Left renal cortex interstitium (tissue), 4 donors: ENCODE measurements at regions not wholly inside any gene's neighbourhood (a gene's known extent, or its start where the extent isn't known, plus 50 kb on each side); places are given as distances from the start of the nearest gene placed in this dataset.

Experiments used
- DNase-seq, 4 donors: peaks; one replicate each; pipeline ENCODE4 v3.0.0-alpha.2; 2013; ENCODE audit warnings: low read depth in 4 of 4, low spot score in 2 of 4, missing footprints in 1 of 4

DNA sequence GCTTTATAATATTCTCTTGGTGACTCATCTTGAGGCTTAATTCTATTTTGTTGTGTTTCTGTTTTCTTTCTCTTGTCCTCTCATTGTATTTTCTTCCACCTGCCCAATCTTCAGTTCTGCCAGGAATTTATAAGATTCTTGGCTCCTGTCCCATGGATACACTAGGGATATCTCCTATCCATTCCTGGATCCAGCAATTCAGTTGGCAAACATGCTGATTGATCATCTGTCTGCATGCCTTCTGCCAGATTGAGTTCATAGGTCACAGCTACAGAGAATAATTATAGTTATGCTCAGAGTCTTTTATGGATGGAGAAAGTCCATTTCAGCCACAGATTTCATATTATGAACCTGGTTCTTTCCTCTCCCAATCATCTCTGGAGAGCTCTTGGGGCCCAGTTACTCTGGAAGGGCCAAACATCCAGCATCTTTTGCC, 140.4 kb upstream of the MAGI2 start:
- no peak for DNase-seq

DNA sequence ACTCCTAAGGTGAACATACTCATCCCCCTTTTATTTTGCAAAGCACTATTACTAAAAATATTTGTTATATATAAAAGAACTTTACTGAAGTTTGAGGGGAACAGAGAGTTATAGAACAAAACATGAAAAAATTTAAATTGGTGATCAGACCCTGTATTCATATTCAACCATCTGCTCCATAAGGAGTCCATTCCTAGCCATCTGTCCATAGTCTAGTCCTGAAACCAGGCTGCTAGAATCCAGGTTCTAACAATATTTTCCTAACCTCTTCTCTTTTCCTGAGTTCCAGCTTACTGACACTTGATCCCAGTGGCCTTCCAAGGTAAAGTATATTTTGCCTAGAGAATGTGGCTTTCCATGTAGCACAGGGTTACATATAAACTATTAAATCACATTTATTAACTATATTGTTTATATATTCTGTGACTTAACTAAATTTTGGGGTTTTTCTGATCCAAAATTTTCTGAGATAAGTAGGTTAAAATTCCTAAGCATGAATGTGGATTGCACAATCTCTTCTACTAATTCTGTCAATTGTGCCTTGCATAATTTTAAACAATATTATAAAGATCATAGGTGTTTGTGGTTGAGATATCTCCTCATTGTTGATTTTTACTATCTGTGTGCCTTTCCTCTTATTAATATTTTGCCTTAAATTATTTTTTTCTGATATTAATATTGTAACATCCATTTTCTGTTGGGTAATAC, 137.6 kb upstream of the MAGI2 start:
- DNase-seq, result no peak

DNA sequence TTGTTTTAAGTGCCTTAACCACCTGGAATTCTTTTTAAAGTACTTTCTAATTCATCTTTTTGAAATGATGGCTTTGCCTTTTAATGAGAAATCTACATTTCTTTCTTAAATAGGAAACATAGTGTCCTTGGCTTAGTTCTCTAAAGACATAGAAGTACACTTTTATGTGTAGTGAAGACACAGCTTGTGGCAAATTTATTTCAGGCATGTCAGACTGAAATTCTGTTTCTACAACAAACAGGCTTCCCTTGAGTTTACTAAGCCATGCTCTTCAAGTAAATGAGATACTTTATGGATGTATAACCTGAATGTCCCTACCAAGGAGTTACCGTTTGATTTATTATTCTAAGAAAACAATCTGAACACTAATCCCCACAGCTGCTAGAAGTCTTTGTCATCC, 136.9 kb upstream of the MAGI2 start:
- no peak for DNase-seq

- DNase-seq, result no peak
Observed at GRCh38 chr7:79570903-79571302, 117.4 kb upstream of the MAGI2 start.

DNA sequence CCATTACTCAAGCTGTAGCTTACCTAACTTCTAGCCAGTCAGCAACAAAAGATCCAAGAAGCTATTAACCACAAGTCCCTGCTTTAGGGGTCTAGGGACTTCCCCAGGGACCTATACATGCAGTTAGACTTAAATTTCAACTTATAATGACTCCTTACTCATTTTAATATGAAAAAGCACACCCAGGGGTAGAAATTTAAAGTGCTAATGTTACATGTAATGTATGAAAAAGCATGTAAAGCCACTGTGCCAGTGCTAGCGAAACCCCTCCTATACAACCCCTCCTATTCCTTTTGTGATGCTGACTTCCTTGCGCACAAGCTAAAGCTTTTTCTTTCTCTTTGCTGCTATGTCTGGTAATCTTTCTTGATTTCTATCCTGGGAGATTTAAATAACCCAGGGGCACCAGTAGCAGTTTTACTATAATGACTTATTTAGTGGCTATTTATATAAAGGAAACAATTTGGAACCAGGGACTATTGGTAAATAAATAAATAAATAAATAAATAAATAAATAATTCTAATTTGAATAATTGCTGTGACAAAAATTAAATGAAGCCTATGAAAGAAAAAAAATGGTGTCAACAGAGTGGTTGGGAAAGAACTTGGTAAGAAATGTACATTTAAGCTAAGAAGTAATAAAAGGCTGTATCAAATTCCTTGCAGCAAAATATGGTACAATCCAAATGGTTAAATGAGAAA, 110.5 kb upstream of the MAGI2 start:
- DNase-seq, result no peak

- DNase-seq, result no peak
Observed at GRCh38 chr7:79555571-79555970, 102.1 kb upstream of the MAGI2 start.

DNA sequence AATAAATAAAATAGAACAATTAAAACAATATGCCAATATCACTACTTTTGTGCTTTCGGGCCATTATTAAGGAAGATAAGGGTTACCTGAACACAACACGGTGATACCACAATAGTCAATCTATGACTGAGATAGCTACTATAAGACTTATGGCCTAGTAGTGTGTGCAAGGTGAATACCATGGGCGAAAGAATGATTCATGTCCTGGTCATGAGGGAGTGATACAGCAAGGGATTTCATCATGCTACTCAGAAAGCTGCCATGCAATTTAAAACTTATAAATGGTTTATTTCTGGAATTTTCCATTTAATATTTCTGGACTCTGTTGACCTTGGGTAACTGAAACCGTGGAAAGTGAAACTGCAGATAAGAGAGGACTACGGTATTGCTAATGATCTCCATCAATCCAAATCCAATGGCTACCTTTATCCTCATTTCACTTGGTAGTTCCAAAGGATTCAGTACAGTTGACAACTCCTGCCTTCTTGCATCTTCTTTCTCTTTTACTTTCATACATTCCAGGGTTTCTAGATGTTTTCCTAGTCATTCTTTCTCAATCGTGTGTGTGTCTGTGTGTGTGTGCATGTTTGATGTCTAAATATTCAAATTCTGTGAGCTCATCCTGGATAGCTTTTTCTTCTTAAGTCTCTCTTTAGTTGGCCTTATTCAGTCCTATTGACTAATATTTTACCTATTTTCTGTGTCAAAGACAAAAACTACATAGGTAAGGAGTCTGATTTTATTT, 100.5 kb upstream of the MAGI2 start:
- DNase-seq, result no peak

- no peak for DNase-seq
Observed at GRCh38 chr7:79552463-79552862, 99.0 kb upstream of the MAGI2 start.

- DNase-seq, result no peak
Observed at GRCh38 chr7:79548727-79549126, 95.3 kb upstream of the MAGI2 start.

DNA sequence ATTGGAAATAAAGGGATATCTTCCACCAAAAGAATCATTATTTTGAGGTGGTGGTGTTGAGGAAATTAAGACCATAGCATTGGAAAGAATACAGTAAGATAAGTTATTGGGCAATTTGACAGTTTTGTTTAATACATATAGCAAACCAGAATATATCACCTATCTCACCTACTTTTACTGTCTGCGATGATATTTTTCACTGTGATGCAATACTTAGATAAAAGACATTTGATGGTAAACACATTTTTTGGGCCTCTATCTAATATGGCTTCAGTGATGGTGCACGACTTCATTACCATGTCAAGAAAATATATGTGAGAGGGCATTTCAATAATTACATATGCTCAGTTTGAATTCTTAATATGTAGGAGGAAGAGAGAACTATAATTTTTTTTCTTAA, 93.7 kb upstream of the MAGI2 start:
- DNase-seq, result no peak

DNA sequence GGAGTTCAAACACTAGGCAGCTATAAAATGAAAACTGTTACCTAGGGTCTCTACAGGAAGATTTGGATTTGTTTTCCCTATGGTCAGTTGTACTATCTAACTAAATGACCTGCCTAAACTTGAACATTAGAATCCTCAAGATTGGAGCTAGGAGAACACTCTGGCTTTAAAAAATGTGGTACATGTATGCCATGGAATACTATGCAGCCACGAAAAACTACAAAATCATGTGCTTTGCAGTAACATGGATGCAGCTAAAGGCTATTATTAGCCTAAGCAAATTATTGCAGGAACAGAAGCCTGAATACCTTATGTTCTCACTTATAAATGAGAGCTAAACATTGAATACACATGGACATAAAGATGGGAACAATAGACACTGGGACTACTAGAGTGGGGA, 87.1 kb upstream of the MAGI2 start:
- DNase-seq, result no peak

GRCh38 chr7:79534128-79534527, 80.7 kb upstream of the MAGI2 start:
- no peak for DNase-seq

GRCh38 chr7:79531905-79532664, 78.6 kb upstream of the MAGI2 start:
- DNase-seq, result no peak

DNA sequence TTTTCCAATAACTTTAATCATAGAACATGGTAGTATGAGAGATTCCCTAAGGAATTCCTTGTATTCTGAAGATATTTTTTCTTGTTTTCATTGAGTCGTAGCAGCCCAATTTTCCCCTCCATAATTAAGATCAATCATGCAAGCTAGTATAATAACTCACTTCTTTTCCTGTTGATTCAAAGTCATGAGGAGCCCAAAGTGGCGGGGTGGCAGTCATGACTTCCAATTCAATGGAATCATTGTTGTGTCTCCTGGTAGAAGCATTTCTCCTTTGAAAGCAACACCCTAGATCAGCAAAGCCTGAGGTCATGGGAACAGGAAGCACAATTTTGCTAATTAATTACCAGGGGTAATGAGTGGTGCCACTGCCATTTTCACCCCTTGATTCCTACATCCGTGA, 77.6 kb upstream of the MAGI2 start:
- no peak for DNase-seq

DNA sequence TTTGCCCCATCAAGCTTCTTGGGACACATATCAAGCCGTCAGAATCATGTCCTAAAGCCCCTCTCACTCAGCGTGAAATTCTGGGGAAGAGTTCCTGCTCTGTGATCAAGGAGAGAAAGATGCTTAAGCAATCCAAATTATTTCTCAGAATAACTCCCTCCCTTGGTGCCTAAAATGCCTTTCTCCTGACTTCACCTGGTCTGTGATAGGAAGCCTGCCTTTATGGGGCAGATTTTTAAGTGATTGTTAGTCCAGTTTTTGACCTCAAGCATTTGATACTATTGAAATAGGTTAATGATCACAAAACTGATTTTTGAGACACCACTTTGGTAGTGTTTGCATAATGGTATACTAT, 76.4 kb upstream of the MAGI2 start:
- no peak for DNase-seq

DNA sequence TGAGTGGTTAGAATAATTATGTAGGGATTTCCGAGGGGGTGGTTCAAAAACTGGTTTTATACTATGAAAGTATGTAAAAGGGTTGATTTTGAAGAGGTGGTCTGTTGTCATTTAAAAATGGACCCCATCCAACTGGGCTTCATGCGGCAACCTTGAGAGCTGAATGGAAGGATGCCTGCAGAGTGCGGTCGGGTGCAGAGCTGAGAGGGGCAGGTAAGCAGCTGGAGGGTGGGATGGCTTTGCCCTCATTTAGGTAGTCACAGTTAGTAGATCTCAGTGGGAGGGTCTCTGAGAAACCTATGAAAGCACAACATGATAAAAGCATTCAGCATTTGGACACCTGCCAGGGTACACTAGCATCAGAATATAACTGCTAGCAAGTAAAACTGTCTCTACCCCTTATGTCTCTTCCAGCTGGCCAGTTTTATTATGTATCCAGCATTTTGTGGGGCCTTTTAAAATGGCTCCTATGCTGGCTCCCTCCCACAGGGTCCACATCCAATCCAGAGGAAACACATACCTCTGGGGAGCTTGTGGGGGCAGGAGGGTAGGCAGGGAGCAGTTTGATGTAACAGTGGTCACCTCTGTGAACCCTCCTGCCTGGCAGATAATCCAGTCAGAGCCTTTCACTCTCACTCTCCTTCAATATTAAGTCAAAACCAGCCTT, 75.9 kb upstream of the MAGI2 start:
- DNase-seq, result no peak

DNA sequence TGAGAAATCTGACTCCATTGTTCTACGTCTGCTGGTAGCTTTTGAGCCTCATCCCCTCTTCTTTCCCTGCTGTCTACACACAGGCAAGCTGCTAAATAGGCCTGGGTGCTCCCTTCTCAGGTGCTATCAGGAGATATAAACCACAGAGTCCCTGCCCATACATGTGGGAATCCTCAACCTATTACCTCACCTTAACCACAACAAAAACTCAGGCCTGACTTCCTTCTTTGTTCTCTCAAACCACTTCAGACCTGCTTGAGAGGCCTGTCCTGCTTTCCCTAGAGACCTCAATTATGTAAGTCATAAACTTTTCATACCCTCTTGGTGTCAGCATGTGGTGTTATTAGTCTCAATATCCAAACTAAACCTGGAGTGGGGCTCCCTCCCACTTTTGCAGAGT, 75.0 kb upstream of the MAGI2 start:
- no peak for DNase-seq

DNA sequence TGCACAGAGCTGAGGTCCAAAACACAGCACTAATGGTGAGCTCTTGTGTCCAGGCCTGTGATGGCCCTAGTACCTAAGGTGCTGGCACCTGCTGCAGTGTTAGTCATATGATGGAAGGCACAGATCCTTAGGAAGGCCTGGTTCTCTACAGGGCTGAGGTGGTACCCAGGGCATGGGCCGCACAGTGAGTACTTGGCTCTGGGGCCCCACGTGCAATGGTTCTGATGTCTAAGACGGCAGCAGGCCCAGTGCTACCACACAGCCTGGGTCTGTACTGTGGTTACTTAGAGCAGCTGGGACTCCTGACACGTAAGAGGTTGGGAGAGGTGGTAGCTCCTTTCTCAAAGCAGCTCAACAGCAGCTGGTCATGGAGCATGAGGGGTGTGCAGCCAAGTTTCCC, 70.6 kb upstream of the MAGI2 start:
- DNase-seq, result no peak

- DNase-seq, result no peak
Observed at GRCh38 chr7:79523436-79523835, 70.0 kb upstream of the MAGI2 start.

DNA sequence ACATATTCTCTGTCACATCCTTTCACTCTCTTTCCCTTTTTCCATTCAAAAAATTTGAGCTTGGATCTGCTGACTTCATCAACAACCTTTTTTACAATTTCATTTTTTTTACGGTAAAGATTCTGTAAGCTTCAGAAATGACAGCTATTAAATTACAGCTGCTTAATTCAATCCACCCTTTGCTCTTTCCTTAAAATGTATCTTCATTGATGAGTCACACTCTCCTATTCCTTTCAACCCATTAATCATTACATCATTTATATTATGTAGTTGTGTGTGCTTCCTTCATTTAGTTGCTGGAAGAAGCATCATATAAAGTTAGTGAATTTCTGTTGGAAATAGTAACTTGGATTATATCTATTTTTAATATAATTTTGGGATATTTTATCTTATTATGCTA, 67.1 kb upstream of the MAGI2 start:
- no peak for DNase-seq

DNA sequence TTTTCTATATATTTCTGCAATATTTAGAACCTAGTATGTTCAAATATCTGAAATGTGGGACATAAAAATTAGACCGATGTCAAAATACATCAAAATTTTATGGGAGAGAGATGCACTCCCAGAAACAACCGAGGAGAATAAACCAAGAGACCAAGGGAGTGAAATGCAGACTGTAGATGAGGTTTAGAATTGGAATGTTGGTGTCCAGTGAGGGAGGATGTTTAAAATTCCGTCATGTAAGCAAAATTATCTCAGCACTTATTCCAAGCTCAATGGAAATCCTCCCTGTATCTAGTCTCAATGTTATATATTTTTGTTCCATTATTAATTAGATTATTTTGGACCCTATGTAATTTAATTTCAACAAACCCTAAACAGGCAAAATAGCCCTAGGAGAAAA, 61.9 kb upstream of the MAGI2 start:
- no peak for DNase-seq
